Right lobe of liver (tissue), 4 donors: ENCODE measurements at regions not wholly inside any gene's neighbourhood (a gene's known extent, or its start where the extent isn't known, plus 50 kb on each side); places are given as distances from the start of the nearest gene placed in this dataset.

Source experiments
- POLR2A ChIP-seq: fragments of 450-650 bp; IDR thresholded peaks from one replicate; pipeline ENCODE4 v1.6.1; 2017; ENCODE audit warnings: antibody characterized with exemption, mild to moderate bottlenecking
- TF ChIP-seq, protein P1 (sequence below), 4 donors: fragments of 200-600 bp in 3 of 4; fragments of 450-650 bp in 1 of 4; IDR thresholded peaks; one replicate each; pipeline versions ENCODE4 v1.5.1 to v1.8.0; 2016 to 2022; ENCODE audit warnings: antibody characterized with exemption in 4 of 4, mild to moderate bottlenecking in 2 of 4
- donor health status: DM: no; HTN: no; CAD: no.
- donor health status: DM: no; HTN: no; CAD: no.
- donor health status: DM: no; HTN: yes; CAD: no.

DNA sequence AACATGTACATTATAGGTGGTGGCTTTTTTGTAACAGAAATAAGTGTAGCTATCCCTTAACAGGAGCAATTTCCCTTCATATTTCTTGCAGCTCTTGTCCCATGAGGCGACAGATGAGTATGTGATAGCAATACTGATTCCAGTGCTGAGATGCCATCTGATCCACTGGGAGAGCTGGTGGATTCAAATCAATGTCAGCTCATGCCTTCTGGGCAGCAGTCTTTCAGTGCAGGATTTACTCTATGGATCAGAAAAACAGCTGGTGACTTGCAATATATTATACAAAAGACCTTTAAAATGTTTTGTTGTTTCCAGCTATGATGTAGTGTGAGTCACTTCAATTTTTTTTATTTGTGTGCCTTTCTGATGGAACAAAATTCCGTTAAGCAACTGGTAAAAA is 259.9 kb upstream of the SASH1 start:
- TF ChIP-seq, protein P1, sequence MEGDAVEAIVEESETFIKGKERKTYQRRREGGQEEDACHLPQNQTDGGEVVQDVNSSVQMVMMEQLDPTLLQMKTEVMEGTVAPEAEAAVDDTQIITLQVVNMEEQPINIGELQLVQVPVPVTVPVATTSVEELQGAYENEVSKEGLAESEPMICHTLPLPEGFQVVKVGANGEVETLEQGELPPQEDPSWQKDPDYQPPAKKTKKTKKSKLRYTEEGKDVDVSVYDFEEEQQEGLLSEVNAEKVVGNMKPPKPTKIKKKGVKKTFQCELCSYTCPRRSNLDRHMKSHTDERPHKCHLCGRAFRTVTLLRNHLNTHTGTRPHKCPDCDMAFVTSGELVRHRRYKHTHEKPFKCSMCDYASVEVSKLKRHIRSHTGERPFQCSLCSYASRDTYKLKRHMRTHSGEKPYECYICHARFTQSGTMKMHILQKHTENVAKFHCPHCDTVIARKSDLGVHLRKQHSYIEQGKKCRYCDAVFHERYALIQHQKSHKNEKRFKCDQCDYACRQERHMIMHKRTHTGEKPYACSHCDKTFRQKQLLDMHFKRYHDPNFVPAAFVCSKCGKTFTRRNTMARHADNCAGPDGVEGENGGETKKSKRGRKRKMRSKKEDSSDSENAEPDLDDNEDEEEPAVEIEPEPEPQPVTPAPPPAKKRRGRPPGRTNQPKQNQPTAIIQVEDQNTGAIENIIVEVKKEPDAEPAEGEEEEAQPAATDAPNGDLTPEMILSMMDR (IDR thresholded peaks at IDR 0.05) = no peak
- TF ChIP-seq POLR2A = no peak
